GM12872 (cell line): ENCODE measurements at regions not wholly inside any gene's neighbourhood (a gene's known extent, or its start where the extent isn't known, plus 50 kb on each side); places are given as distances from the start of the nearest gene placed in this dataset.

Experiments used
- TF ChIP-seq, protein P1 (sequence below): IDR thresholded peaks from 3 replicates; pipeline ENCODE4 v1.5.1; 2011; ENCODE audit warnings: low read depth, mild to moderate bottlenecking, low read length, moderate library complexity; ENCODE audit not compliant: insufficient read depth

DNA sequence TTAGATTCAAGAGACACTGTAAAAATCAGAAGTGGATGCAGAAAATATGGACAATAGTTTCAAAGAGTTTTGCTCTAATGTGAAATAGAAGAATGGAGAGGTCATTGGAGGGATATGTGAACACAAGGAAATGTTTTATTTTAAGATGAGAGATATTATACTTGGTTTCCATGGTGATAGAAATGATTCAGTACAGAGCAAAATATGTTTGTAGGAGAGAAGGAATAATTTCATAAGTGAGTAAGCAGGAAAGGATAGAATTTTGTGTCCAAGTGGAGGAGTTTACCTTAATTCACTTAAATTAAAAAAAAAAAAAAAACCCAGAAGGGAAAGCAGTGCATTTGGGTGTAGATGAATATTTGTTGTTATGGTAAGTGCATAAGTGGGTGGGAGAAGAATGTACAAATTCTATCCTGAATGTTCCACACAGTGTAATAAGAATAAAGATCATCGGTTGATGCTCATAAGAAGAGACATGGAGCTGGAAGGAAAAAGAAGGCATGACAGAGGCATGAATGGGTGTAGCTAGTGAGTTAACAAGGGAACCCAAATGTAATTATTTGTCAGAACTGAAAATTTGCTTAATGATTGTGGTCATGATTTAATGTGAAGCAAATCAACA is 688.9 kb upstream of the GJE1 start:
- TF ChIP-seq, protein P1, sequence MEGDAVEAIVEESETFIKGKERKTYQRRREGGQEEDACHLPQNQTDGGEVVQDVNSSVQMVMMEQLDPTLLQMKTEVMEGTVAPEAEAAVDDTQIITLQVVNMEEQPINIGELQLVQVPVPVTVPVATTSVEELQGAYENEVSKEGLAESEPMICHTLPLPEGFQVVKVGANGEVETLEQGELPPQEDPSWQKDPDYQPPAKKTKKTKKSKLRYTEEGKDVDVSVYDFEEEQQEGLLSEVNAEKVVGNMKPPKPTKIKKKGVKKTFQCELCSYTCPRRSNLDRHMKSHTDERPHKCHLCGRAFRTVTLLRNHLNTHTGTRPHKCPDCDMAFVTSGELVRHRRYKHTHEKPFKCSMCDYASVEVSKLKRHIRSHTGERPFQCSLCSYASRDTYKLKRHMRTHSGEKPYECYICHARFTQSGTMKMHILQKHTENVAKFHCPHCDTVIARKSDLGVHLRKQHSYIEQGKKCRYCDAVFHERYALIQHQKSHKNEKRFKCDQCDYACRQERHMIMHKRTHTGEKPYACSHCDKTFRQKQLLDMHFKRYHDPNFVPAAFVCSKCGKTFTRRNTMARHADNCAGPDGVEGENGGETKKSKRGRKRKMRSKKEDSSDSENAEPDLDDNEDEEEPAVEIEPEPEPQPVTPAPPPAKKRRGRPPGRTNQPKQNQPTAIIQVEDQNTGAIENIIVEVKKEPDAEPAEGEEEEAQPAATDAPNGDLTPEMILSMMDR, result no peak

DNA sequence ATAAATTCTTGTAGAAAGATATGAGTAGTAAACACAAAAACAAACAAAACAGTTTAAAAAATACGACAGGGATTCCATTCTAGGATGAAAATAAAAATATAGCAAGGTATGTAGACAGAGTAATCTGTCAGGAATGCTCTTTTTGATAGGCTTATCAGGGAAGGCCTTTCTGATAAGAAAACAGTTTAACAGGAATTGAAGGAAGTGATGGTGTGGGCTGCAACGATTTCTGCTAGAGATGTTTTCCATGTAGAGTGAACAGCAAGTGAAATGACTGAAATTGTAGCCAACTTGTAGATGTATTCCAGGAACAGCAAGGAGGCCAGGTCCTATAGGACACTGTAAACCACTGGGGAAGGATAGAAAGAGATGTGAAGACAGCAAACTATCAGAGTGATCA is 689.7 kb upstream of the GJE1 start:
- TF ChIP-seq, protein P1, result no peak

DNA sequence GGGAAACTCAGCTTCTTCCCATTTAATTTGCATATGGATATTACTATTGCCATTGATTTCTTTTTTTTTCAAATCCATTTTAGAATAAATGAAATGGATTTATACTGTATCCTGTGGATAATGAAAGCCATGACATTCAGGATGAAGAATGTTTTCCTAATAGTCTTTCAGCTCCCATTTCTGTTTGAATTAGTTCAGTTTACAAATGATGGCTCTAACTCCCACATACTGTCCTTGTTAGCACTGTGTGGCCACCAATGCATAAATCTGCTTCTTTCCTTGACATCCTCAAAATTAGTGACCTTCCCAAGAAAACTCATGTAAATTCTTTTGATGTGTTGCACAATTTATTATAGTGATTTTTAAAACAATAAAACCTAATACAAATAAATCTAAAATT is 693.2 kb upstream of the GJE1 start:
- TF ChIP-seq, protein P1, result no peak

DNA sequence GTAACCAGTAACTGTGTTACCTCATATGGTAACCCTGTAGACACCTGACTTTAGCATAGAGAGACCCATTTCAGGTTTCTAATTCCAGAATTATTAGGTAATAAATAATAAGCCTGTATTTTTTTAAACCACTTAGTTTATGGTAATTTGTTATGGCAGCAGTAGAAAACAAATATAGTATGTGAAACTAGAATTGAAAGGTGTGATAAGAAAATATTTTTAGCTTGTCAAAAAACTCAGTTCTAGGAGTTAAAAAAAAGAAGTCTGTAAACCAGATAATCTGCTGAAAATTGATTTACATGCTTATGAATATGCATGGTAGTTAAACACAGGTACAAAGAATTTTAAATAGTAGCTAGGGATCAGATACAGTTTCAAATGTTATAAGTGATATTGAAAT is 695.0 kb upstream of the GJE1 start:
- TF ChIP-seq, protein P1, result no peak

DNA sequence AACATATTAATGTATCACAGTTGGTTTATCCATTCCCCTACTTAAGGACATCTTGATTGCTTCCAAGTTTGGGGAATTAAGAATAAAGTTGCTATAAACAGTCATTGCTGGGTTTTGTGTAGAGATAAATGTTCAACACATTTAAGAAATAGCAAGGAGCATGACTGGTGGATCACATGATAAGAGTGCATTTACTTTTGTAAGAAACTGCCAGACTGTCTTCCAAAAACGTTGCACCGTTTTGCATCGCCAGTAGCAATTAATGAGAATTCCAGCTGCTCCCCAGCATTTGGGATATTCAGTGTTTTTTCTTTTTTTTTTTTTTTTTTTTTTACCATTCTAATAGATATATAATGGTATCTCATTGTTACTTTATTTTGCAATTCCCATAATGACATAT is 695.7 kb upstream of the GJE1 start:
- TF ChIP-seq, protein P1, result no peak

DNA sequence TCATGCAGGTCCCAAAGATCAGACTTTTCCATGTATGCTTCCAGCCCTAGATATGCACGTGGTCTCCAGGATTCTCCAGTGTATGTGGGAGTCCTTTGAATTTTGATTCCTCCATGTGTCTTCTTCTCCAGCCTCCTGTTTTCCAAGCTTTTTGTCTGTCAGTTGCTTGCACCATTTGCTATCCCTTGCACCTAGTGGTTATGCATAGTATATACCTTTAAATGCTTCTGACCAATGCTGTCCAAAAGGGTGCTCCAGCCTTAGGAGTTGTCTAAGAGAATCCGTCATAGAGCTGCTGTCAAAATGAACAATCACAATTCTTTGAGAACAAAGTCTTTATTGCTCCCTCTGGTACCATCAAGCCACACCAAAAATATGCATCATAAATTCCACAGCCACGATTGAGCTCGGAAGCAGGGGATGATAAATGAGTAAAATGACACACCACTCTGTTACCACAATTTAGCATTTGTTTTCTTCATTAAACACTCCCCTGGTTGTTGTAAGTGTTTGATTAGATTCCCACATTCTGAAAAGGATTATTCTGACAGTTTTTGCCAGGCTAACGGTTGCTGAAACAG is 706.2 kb upstream of the GJE1 start:
- TF ChIP-seq, protein P1, result 0 out of 3 replicates have a peak, but pooled peaks have one; percentile 2

DNA sequence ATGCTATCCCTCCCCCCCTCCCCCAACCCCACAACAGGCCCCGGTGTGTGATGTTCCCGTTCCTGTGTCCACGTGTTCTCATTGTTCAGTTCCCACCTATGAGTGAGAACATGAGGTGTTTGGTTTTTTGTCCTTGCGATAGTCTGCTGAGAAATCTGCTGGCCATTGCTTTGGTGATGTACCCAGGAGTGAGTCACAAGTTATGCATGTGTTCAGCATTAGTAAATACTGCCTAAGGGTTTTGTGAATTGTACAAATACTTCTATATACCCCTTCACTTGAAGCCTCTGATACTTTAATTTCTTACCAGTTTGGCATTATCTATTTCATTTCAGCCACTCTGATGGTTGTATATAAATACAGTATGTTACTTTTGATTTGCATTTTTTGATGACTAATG is 711.3 kb upstream of the GJE1 start:
- TF ChIP-seq, protein P1, result no peak

DNA sequence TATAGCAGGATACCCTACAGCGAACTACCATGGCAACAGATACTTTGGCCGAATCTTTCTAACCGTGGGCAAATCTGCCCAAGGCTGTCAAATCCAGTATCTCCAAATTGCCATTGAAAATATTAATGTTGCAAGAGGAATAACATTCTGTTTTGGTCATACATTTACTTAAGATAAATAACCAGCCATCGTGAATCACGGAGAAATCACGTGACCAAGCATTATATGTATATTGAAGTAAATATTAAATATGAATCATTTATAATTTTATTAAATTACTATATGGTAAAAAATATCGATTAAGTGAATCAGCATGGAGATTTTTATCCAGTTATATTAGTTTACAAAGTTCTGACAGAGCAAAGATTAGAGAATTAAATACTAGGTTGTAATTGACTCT is 714.6 kb upstream of the GJE1 start:
- TF ChIP-seq, protein P1, result no peak
